ENCODE measurements at regions not wholly inside any gene's neighbourhood (a gene's known extent, or its start where the extent isn't known, plus 50 kb on each side); places are given as distances from the start of the nearest gene placed in this dataset.

GRCh38 chr5:3220201-3220600 lies 375.4 kb upstream of the IRX1 start:
- WGBS (ENCODE audit: insufficient coverage, low coverage, missing lambda C conversion rate): 0% methylated on average over 13 of the region's 13 CpGs
- Histone ChIP-seq H3K4me1 (replicated peaks in 1 of 2; ENCODE audit: control insufficient read depth in 2 of 2, insufficient read depth in 2 of 2, low read length in 2 of 2) (no peaks in the 10 kb centered on the region), H3K9me1 (ENCODE audit: control insufficient read depth, insufficient read depth, low read length) (no peaks in the 10 kb centered on the region), H4K20me1 (replicated peaks; ENCODE audit: control insufficient read depth, insufficient read depth, low read length) (peaks cover 11% of the 10 kb centered on the region), H3K9ac (ENCODE audit: insufficient read depth in 1 of 2, low read depth in 2 of 2, low read length in 2 of 2) (no peak overlapping the region), H3K9me3 (replicated peaks; ENCODE audit: control insufficient read depth, insufficient read depth, low read depth, low read length) (no peaks in the 10 kb centered on the region), H3K27me3 (ENCODE audit: control insufficient read depth in 2 of 2, insufficient read depth in 2 of 2, low read length in 2 of 2) (peaks cover 6 to 49% of the 10 kb centered on the region in 2 experiments; a peak in 3 of 5 replicates), H3K4me3 (no peak overlapping the region), H3K36me3 (ENCODE audit: control insufficient read depth, insufficient read depth, low read length) (no peaks in the 10 kb centered on the region), H2AFZ (ENCODE audit: low read depth, low read length) (no peak overlapping the region), H3K4me2 (ENCODE audit: insufficient read depth, low read length) (no peak overlapping the region), H3K79me2 (ENCODE audit: control insufficient read depth, insufficient read depth, low read length) (no peaks in the 10 kb centered on the region), H3K27ac (ENCODE audit: extremely low read depth, low read depth, low read length) (no peak overlapping the region)
- BruUV-seq (replicated peaks): no TSS peak
- no peak for TF ChIP-seq CEBPB (tag; IDR thresholded peaks at IDR 0.05)
- no peak for TF ChIP-seq ZNF436 (CRISPR knock-in tag; IDR thresholded peaks at IDR 0.05)
- TF ChIP-seq HNRNPLL (IDR thresholded peaks at IDR 0.05; ENCODE audit: low read depth, low read length, poor library complexity, severe bottlenecking): no peak
- no peak for TF ChIP-seq MEIS2 (IDR thresholded peaks at IDR 0.05; ENCODE audit: partially characterized antibody)
- TF ChIP-seq ZNF77 (CRISPR knock-in tag; IDR thresholded peaks at IDR 0.05): no peak
- no peak for TF ChIP-seq RB1 (IDR thresholded peaks at IDR 0.05; ENCODE audit: low read depth)
- no peak for TF ChIP-seq ADNP (tag; IDR thresholded peaks at IDR 0.05)
- TF ChIP-seq MXI1 (IDR thresholded peaks at IDR 0.05; ENCODE audit: low read depth, low read length): no peak
- TF ChIP-seq FOXO4 (CRISPR knock-in tag; IDR thresholded peaks at IDR 0.05): no peak
- ChIA-PET CTCF (ENCODE audit: low intra/inter-chr PET ratio) (no interaction called here), POLR2A (no interaction called here)
- FAIRE-seq (no peak), DNase-seq (ENCODE audit: extremely low read depth in 1 of 4, low spot score in 3 of 4) (no peak), ATAC-seq (no peak)
- intact Hi-C loops (cut with micrococcal nuclease) (no loop called here), in situ Hi-C loops (cut with MboI) (no loop called here)
